ENCODE measurements at regions not wholly inside any gene's neighbourhood (a gene's known extent, or its start where the extent isn't known, plus 50 kb on each side); places are given as distances from the start of the nearest gene placed in this dataset.
"Not testable (repeated sequence)": the region's sequence is repeated elsewhere in the genome, so short reads cannot be mapped to it uniquely, and the experiment has no call there.

GRCh38 chr14:30242744-30243143, 315.1 kb upstream of the PRKD1 start:
- no peak overlapping the region for H3K4me3 ChIP-seq (ENCODE audit: low read length, poor library complexity, severe bottlenecking)
- no peaks in the 10 kb centered on the region for H3K36me3 ChIP-seq (ENCODE audit: insufficient read depth, low read length)
- no peak for TF ChIP-seq CTCF (conservative IDR thresholded peaks at IDR 0.05; ENCODE audit: low read length)
- no peak for TF ChIP-seq EZH2phosphoT487 (IDR thresholded peaks at IDR 0.05; ENCODE audit: borderline replicate concordance)
- H3K9me3 ChIP-seq (ENCODE audit: insufficient read depth, low read depth, low read length): no peaks in the 10 kb centered on the region
- no peaks in the 10 kb centered on the region for H3K79me2 ChIP-seq (ENCODE audit: insufficient read depth, low read length)
- no peaks in the 10 kb centered on the region for H3K9me2 ChIP-seq (replicated peaks; ENCODE audit: low read depth, low read length)
- no peak overlapping the region for H2AFZ ChIP-seq (ENCODE audit: low read length)
- H3F3A ChIP-seq (ENCODE audit: low read depth): no peaks in the 10 kb centered on the region
- H3K4me1 ChIP-seq (ENCODE audit: insufficient read depth, low read length, poor library complexity, severe bottlenecking): no peaks in the 10 kb centered on the region
- H3K9ac ChIP-seq (ENCODE audit: low read depth, low read length, poor library complexity, severe bottlenecking): no peak overlapping the region
- no peaks in the 10 kb centered on the region for H3K27me3 ChIP-seq (ENCODE audit: insufficient read depth, low read length, poor library complexity, severe bottlenecking)
- no peak overlapping the region for H3K4me2 ChIP-seq (ENCODE audit: low read depth, low read length, poor library complexity, severe bottlenecking)
- no peaks in the 10 kb centered on the region for H4K20me1 ChIP-seq (ENCODE audit: insufficient read depth, low read length, poor library complexity, severe bottlenecking)

GRCh38 chr14:30243207-30243606, 315.6 kb upstream of the PRKD1 start:
- no peaks in the 10 kb centered on the region for H3K4me1 ChIP-seq (ENCODE audit: insufficient read depth, low read length, poor library complexity, severe bottlenecking)
- TF ChIP-seq CTCF (conservative IDR thresholded peaks at IDR 0.05; ENCODE audit: low read length) (no peak), EZH2phosphoT487 (IDR thresholded peaks at IDR 0.05; ENCODE audit: borderline replicate concordance) (no peak)
- no peak overlapping the region for H2AFZ ChIP-seq (ENCODE audit: low read length)
- H3K4me3 ChIP-seq (ENCODE audit: low read length, poor library complexity, severe bottlenecking): no peak overlapping the region
- H3K79me2 ChIP-seq (ENCODE audit: insufficient read depth, low read length): no peaks in the 10 kb centered on the region
- no peaks in the 10 kb centered on the region for H3K9me2 ChIP-seq (replicated peaks; ENCODE audit: low read depth, low read length)
- no peaks in the 10 kb centered on the region for H3F3A ChIP-seq (ENCODE audit: low read depth)
- no peaks in the 10 kb centered on the region for H4K20me1 ChIP-seq (ENCODE audit: insufficient read depth, low read length, poor library complexity, severe bottlenecking)
- H3K9ac ChIP-seq (ENCODE audit: low read depth, low read length, poor library complexity, severe bottlenecking): no peak overlapping the region
- no peaks in the 10 kb centered on the region for H3K27me3 ChIP-seq (ENCODE audit: insufficient read depth, low read length, poor library complexity, severe bottlenecking)
- no peak overlapping the region for H3K4me2 ChIP-seq (ENCODE audit: low read depth, low read length, poor library complexity, severe bottlenecking)
- H3K9me3 ChIP-seq (ENCODE audit: insufficient read depth, low read depth, low read length): no peaks in the 10 kb centered on the region
- H3K36me3 ChIP-seq (ENCODE audit: insufficient read depth, low read length): no peaks in the 10 kb centered on the region

- no peaks in the 10 kb centered on the region for H3K27me3 ChIP-seq (ENCODE audit: insufficient read depth, low read length, poor library complexity, severe bottlenecking)
- no peaks in the 10 kb centered on the region for H3K36me3 ChIP-seq (ENCODE audit: insufficient read depth, low read length)
- TF ChIP-seq CTCF (conservative IDR thresholded peaks at IDR 0.05; ENCODE audit: low read length): no peak
- no peak for TF ChIP-seq EZH2phosphoT487 (IDR thresholded peaks at IDR 0.05; ENCODE audit: borderline replicate concordance)
- H3F3A ChIP-seq (ENCODE audit: low read depth): no peaks in the 10 kb centered on the region
- no peaks in the 10 kb centered on the region for H3K9me3 ChIP-seq (ENCODE audit: insufficient read depth, low read depth, low read length)
- no peaks in the 10 kb centered on the region for H3K4me1 ChIP-seq (ENCODE audit: insufficient read depth, low read length, poor library complexity, severe bottlenecking)
- no peaks in the 10 kb centered on the region for H3K79me2 ChIP-seq (ENCODE audit: insufficient read depth, low read length)
- H3K4me3 ChIP-seq (ENCODE audit: low read length, poor library complexity, severe bottlenecking): no peak overlapping the region
- no peak overlapping the region for H3K4me2 ChIP-seq (ENCODE audit: low read depth, low read length, poor library complexity, severe bottlenecking)
- H4K20me1 ChIP-seq (ENCODE audit: insufficient read depth, low read length, poor library complexity, severe bottlenecking): no peaks in the 10 kb centered on the region
- no peaks in the 10 kb centered on the region for H3K9me2 ChIP-seq (replicated peaks; ENCODE audit: low read depth, low read length)
- no peak overlapping the region for H2AFZ ChIP-seq (ENCODE audit: low read length)
- H3K9ac ChIP-seq (ENCODE audit: low read depth, low read length, poor library complexity, severe bottlenecking): no peak overlapping the region
Observed at GRCh38 chr14:30243805-30244204, 315.2 kb upstream of the G2E3 start.

- not testable (repeated sequence) for H2AFZ ChIP-seq (ENCODE audit: low read length); H4K20me1 ChIP-seq (ENCODE audit: insufficient read depth, low read length, poor library complexity, severe bottlenecking); H3K36me3 ChIP-seq (ENCODE audit: insufficient read depth, low read length); H3K79me2 ChIP-seq (ENCODE audit: insufficient read depth, low read length); H3F3A ChIP-seq (ENCODE audit: low read depth); H3K4me2 ChIP-seq (ENCODE audit: low read depth, low read length, poor library complexity, severe bottlenecking); H3K27me3 ChIP-seq (ENCODE audit: insufficient read depth, low read length, poor library complexity, severe bottlenecking); H3K9me3 ChIP-seq (ENCODE audit: insufficient read depth, low read depth, low read length); H3K4me1 ChIP-seq (ENCODE audit: insufficient read depth, low read length, poor library complexity, severe bottlenecking); H3K4me3 ChIP-seq (ENCODE audit: low read length, poor library complexity, severe bottlenecking); H3K9ac ChIP-seq (ENCODE audit: low read depth, low read length, poor library complexity, severe bottlenecking); H3K9me2 ChIP-seq (replicated peaks; ENCODE audit: low read depth, low read length)
Observed at GRCh38 chr14:30244348-30244747, 314.6 kb upstream of the G2E3 start.

Data from Loucy (cell line).